Nephron progenitor cell (in vitro differentiated cells): ENCODE measurements at regions not wholly inside any gene's neighbourhood (a gene's known extent, or its start where the extent isn't known, plus 50 kb on each side); places are given as distances from the start of the nearest gene placed in this dataset.

ENCODE experiments used
- DNase-seq: peaks from one replicate; pipeline ENCODE4 v3.0.0; 2021
- H3K27ac Mint-ChIP-seq: 2 replicates; pipeline ENCODE4 v1.8.0; 2021; ENCODE audit warnings: mild to moderate bottlenecking, moderate library complexity, mixed read lengths
- H3K27me3 Mint-ChIP-seq: 2 replicates; pipeline ENCODE4 v1.8.0; 2021; ENCODE audit warnings: mild to moderate bottlenecking, low read depth, mixed read lengths; ENCODE audit not compliant: poor library complexity
- H3K36me3 Mint-ChIP-seq: 2 replicates; pipeline ENCODE4 v1.8.0; 2021; ENCODE audit warnings: low read depth, mixed read lengths
- H3K4me1 Mint-ChIP-seq: 2 replicates; pipeline ENCODE4 v1.8.0; 2021; ENCODE audit warnings: mixed read lengths
- H3K4me3 Mint-ChIP-seq: 2 replicates; pipeline ENCODE4 v1.8.0; 2021; ENCODE audit warnings: mild to moderate bottlenecking, moderate library complexity, mixed read lengths
- H3K9me3 Mint-ChIP-seq: 2 replicates; pipeline ENCODE4 v1.8.0; 2021; ENCODE audit warnings: mild to moderate bottlenecking, moderate library complexity, mixed read lengths
- TF ChIP-seq, protein P1 (sequence below): fragments of 200-600 bp; sonication (generic); IDR thresholded peaks from 2 replicates; pipeline ENCODE4 v1.5.0; 2021; ENCODE audit warnings: antibody characterized with exemption

DNA sequence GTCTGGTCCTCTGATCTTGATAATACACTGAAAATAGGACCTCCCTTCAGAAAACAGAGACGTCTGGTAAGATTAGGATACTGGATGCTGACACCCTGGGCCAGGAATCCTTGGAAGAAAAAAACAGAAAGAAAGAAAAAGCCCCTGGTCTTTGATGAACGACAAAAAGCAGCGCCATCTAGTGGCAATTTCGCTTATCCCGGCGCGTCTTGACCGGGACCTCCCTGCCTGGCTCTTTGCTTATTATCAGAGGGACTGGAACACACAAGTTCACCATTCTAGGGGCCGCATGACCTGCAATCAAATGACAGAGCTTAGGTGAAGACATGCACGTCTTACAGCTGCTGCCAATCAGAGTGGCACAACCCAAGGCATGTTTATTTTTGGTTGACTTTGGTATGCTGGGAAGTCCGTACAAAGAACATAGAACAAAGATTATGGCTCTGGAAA is 114.9 kb upstream of the NFIB start:
- no peak overlapping the region for H3K4me3 Mint-ChIP-seq
- TF ChIP-seq, protein P1, sequence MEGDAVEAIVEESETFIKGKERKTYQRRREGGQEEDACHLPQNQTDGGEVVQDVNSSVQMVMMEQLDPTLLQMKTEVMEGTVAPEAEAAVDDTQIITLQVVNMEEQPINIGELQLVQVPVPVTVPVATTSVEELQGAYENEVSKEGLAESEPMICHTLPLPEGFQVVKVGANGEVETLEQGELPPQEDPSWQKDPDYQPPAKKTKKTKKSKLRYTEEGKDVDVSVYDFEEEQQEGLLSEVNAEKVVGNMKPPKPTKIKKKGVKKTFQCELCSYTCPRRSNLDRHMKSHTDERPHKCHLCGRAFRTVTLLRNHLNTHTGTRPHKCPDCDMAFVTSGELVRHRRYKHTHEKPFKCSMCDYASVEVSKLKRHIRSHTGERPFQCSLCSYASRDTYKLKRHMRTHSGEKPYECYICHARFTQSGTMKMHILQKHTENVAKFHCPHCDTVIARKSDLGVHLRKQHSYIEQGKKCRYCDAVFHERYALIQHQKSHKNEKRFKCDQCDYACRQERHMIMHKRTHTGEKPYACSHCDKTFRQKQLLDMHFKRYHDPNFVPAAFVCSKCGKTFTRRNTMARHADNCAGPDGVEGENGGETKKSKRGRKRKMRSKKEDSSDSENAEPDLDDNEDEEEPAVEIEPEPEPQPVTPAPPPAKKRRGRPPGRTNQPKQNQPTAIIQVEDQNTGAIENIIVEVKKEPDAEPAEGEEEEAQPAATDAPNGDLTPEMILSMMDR = peak; percentile 83

DNA sequence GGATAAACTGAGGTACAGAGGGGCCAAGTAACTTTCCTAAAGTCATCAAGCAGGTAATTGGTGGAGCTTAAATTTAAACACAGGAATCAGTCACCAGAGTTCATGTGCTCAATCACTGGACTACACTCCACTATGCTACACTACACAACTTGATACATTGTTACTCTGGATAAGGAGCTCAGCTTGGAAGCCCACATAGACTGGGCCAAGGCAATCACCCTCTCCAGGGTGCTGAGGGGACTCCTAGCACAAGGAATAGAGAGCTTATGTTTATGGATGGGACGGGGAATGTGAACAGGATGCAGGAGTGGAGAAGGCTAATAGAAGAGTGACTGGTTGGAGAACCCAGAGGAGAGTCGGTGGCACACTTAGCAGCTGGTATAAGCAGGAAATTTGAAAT is 113.5 kb upstream of the NFIB start:
- Mint-ChIP-seq H3K4me1 (peaks cover 52% of the 10 kb centered on the region), H3K27me3 (peaks cover 8% of the 10 kb centered on the region), H3K4me3 (no peak overlapping the region), H3K9me3 (peaks cover 9% of the 10 kb centered on the region), H3K36me3 (no peaks in the 10 kb centered on the region), H3K27ac (no peak overlapping the region)
- TF ChIP-seq, protein P1 = no peak
- no peak for DNase-seq

More for the DNA sequence above, 114.9 kb upstream of the NFIB start:
- peak; percentile 85 for DNase-seq
- Mint-ChIP-seq H3K27me3 (peaks cover 5% of the 10 kb centered on the region), H3K4me1 (peaks cover 38% of the 10 kb centered on the region), H3K27ac (no peak overlapping the region), H3K9me3 (peaks cover 9% of the 10 kb centered on the region), H3K36me3 (no peaks in the 10 kb centered on the region)

DNA sequence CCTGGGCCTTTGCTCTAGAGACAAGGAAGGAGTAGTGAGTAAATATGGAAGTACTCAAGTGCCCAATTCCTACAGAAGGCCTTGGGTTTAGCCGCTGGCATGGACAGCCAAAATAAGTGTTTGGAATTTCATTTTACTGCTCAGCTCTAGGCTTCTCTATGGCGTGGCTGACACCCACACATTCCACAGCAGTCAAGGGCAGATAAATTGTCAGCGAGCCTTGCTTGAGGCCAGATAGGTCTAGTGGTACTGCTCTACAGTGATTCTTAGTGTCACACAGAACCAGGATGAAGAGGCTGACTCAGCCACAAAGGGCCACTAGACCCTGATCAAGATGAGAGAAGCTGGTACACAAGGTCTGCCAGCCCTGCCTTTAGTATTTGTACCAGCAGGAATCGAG is 111.0 kb upstream of the NFIB start:
- Mint-ChIP-seq H3K9me3 (no peaks in the 10 kb centered on the region), H3K4me1 (peaks cover 57% of the 10 kb centered on the region), H3K27ac (no peak overlapping the region), H3K27me3 (peaks cover 8% of the 10 kb centered on the region), H3K36me3 (no peaks in the 10 kb centered on the region), H3K4me3 (peak overlapping the region; percentile 39)
- no peak for DNase-seq
- TF ChIP-seq, protein P1 = no peak

DNA sequence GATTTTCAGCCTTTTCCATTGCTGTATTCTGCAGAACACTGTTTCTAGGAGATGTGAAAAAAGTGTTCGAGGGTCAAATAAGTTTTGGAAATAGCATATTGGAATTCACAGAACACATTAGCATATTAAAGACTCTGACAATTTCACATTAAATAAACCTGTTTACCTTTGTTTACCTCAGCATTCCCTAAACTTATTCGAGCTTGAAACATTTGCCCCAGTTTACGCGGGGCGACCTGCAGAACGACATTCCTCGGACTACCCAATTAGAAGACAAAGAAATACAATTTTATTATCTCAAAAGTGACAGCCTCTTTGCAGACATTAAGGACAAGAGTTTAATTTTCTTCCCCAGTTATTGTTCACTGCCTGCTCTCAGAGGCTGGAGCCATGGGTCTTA is 110.3 kb upstream of the NFIB start:
- H3K36me3 Mint-ChIP-seq = no peaks in the 10 kb centered on the region
- no peak for DNase-seq
- H3K4me1 Mint-ChIP-seq = peaks cover 63% of the 10 kb centered on the region
- peak overlapping the region; percentile 89 for H3K27ac Mint-ChIP-seq
- no peak overlapping the region for H3K4me3 Mint-ChIP-seq
- no peaks in the 10 kb centered on the region for H3K9me3 Mint-ChIP-seq
- peaks cover 8% of the 10 kb centered on the region for H3K27me3 Mint-ChIP-seq
- TF ChIP-seq, protein P1 = no peak

DNA sequence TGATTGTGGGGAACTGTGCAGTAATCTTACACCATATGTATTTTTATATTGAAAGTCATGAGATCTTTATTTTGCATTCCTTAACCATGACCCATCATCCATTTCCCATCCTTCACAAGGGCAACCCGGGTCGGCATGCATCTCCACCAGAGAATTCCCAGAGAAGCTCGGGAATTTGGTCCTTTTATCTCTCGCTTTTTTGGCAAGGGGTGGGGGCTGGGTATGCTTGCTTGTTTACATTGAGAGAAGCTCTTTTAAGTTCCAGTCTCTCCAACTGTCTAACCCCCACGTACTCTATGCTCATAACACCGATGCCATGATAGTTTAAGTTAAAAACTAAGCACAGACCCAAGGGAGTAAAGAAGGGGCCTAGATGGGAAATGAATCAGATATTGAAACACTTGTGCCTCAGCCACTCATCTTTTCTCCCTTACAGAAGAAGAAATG is 109.9 kb upstream of the NFIB start:
- TF ChIP-seq, protein P1 = no peak
- Mint-ChIP-seq H3K27me3 (peaks cover 8% of the 10 kb centered on the region), H3K4me3 (no peak overlapping the region), H3K4me1 (peaks cover 67% of the 10 kb centered on the region), H3K27ac (peak overlapping the region; percentile 77), H3K36me3 (no peaks in the 10 kb centered on the region), H3K9me3 (no peaks in the 10 kb centered on the region)
- no peak for DNase-seq

DNA sequence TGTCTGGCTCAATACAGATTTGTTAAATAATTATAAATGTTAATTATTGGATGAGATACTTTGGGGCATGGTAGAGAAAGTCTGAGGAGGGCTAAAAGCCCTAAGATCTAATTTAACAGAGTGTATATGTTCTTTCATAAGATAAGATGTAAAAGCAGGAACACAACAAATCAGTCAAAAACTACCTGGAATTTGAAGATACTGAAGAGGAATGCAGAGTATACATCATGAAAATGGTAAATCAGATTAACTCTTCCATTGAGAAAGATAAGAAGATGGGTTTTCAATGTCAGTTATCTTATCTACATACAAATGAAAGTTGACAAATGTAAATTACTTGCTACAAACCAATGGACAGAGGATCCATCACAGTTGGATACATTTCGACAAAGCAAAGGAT is 107.3 kb upstream of the NFIB start:
- H3K27me3 Mint-ChIP-seq = peaks cover 8% of the 10 kb centered on the region
- no peak overlapping the region for H3K27ac Mint-ChIP-seq
- TF ChIP-seq, protein P1 = no peak
- no peaks in the 10 kb centered on the region for H3K9me3 Mint-ChIP-seq
- H3K4me3 Mint-ChIP-seq = no peak overlapping the region
- DNase-seq = no peak
- peaks cover 60% of the 10 kb centered on the region for H3K4me1 Mint-ChIP-seq
- H3K36me3 Mint-ChIP-seq = no peaks in the 10 kb centered on the region
